GM18517 (cell line): ENCODE measurements at regions not wholly inside any gene's neighbourhood (a gene's known extent, or its start where the extent isn't known, plus 50 kb on each side); places are given as distances from the start of the nearest gene placed in this dataset.

ENCODE experiments used
- ATAC-seq: cut with Tn5 transposase; IDR thresholded peaks from one replicate; pipeline ENCODE4 v1.9.1; 2021; ENCODE audit warnings: mild to moderate bottlenecking, moderate library complexity; ENCODE audit not compliant: unreplicated experiment

- no peak for ATAC-seq
Measured at GRCh38 chr2:43088143-43089073, 138.0 kb downstream of the ZFP36L2 start.

GRCh38 chr2:43087413-43087812 lies 139.0 kb downstream of the ZFP36L2 start:
- ATAC-seq, result no peak

- no peak for ATAC-seq
Measured at GRCh38 chr2:43086451-43087221, 139.8 kb downstream of the ZFP36L2 start.

GRCh38 chr2:43085929-43086328 lies 140.5 kb downstream of the ZFP36L2 start:
- no peak for ATAC-seq

GRCh38 chr2:43085505-43085904 lies 140.9 kb downstream of the ZFP36L2 start:
- no peak for ATAC-seq

GRCh38 chr2:43084699-43085091 lies 141.7 kb downstream of the ZFP36L2 start:
- no peak for ATAC-seq

- no peak for ATAC-seq
Measured at GRCh38 chr2:43083710-43084698, 142.4 kb downstream of the ZFP36L2 start.

GRCh38 chr2:43082903-43083677 lies 143.3 kb downstream of the ZFP36L2 start:
- no peak for ATAC-seq

GRCh38 chr2:43082111-43082894 lies 144.1 kb downstream of the ZFP36L2 start:
- ATAC-seq, result no peak

GRCh38 chr2:43081131-43081765 lies 145.2 kb downstream of the ZFP36L2 start:
- no peak for ATAC-seq

- ATAC-seq, result no peak
Measured at GRCh38 chr2:43080571-43081021, 145.8 kb downstream of the ZFP36L2 start.

- no peak for ATAC-seq
Measured at GRCh38 chr2:43078781-43079755, 147.3 kb downstream of the ZFP36L2 start.

- no peak for ATAC-seq
Measured at GRCh38 chr2:43078301-43078700, 148.1 kb downstream of the ZFP36L2 start.

GRCh38 chr2:43077876-43078275 lies 148.5 kb downstream of the ZFP36L2 start:
- no peak for ATAC-seq

- ATAC-seq, result no peak
Measured at GRCh38 chr2:43076676-43077075, 149.7 kb downstream of the ZFP36L2 start.

- no peak for ATAC-seq
Measured at GRCh38 chr2:43075811-43076585, 150.4 kb downstream of the ZFP36L2 start.
